B cell (primary cell): ENCODE measurements at regions not wholly inside any gene's neighbourhood (a gene's known extent, or its start where the extent isn't known, plus 50 kb on each side); places are given as distances from the start of the nearest gene placed in this dataset.

Source experiments
- EZH2 ChIP-seq: IDR thresholded peaks from 2 replicates; pipeline ENCODE4 v1.6.1; 2012; ENCODE audit warnings: borderline replicate concordance, low read depth, mild to moderate bottlenecking, moderate library complexity, low read length; ENCODE audit not compliant: insufficient read depth, poor library complexity, severe bottlenecking
- TF ChIP-seq, protein P1 (sequence below): fragments of 200-600 bp; IDR thresholded peaks from one replicate; pipeline ENCODE4 v1.8.0; 2022; ENCODE audit warnings: antibody characterized with exemption, mild to moderate bottlenecking

- TF ChIP-seq, protein P1, sequence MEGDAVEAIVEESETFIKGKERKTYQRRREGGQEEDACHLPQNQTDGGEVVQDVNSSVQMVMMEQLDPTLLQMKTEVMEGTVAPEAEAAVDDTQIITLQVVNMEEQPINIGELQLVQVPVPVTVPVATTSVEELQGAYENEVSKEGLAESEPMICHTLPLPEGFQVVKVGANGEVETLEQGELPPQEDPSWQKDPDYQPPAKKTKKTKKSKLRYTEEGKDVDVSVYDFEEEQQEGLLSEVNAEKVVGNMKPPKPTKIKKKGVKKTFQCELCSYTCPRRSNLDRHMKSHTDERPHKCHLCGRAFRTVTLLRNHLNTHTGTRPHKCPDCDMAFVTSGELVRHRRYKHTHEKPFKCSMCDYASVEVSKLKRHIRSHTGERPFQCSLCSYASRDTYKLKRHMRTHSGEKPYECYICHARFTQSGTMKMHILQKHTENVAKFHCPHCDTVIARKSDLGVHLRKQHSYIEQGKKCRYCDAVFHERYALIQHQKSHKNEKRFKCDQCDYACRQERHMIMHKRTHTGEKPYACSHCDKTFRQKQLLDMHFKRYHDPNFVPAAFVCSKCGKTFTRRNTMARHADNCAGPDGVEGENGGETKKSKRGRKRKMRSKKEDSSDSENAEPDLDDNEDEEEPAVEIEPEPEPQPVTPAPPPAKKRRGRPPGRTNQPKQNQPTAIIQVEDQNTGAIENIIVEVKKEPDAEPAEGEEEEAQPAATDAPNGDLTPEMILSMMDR = no peak
- no peak for TF ChIP-seq EZH2
Measured at GRCh38 chr4:115841871-115842270, 728.5 kb upstream of the NDST4 start.
